HG03432 (cell line): ENCODE measurements at regions not wholly inside any gene's neighbourhood (a gene's known extent, or its start where the extent isn't known, plus 50 kb on each side); places are given as distances from the start of the nearest gene placed in this dataset.

Experiments used
- ATAC-seq: cut with Tn5 transposase; IDR thresholded peaks from one replicate; pipeline ENCODE4 v1.9.1; 2021; ENCODE audit warnings: mild to moderate bottlenecking, moderate library complexity; ENCODE audit not compliant: unreplicated experiment

GRCh38 chr1:55503663-55504305 lies 288.6 kb upstream of the USP24 start:
- ATAC-seq, result no peak

- ATAC-seq, result no peak
Observed at GRCh38 chr1:55500601-55501000, 285.4 kb upstream of the USP24 start.

GRCh38 chr1:55490547-55490946 lies 275.4 kb upstream of the USP24 start:
- no peak for ATAC-seq

- ATAC-seq, result no peak
Observed at GRCh38 chr1:55484173-55484572, 269.0 kb upstream of the USP24 start.

GRCh38 chr1:55483523-55483922 lies 268.4 kb upstream of the USP24 start:
- ATAC-seq, result no peak

GRCh38 chr1:55481634-55482033 lies 266.5 kb upstream of the USP24 start:
- ATAC-seq, result no peak

- no peak for ATAC-seq
Observed at GRCh38 chr1:55480029-55480795, 265.0 kb upstream of the USP24 start.

- no peak for ATAC-seq
Observed at GRCh38 chr1:55478742-55479141, 263.6 kb upstream of the USP24 start.

GRCh38 chr1:55477953-55478352 lies 262.8 kb upstream of the USP24 start:
- no peak for ATAC-seq

GRCh38 chr1:55476445-55477015 lies 261.4 kb upstream of the USP24 start:
- ATAC-seq, result no peak

- no peak for ATAC-seq
Observed at GRCh38 chr1:55474168-55474786, 259.1 kb upstream of the USP24 start.

GRCh38 chr1:55473661-55474060 lies 258.5 kb upstream of the USP24 start:
- ATAC-seq, result no peak

- no peak for ATAC-seq
Observed at GRCh38 chr1:55472784-55473183, 257.6 kb upstream of the USP24 start.

- no peak for ATAC-seq
Observed at GRCh38 chr1:55472115-55472514, 257.0 kb upstream of the USP24 start.

- ATAC-seq, result no peak
Observed at GRCh38 chr1:55468142-55468795, 253.1 kb upstream of the USP24 start.

- ATAC-seq, result no peak
Observed at GRCh38 chr1:55466921-55467320, 251.8 kb upstream of the USP24 start.

GRCh38 chr1:55466373-55466772 lies 251.2 kb upstream of the USP24 start:
- no peak for ATAC-seq

GRCh38 chr1:55464550-55464949 lies 249.4 kb upstream of the USP24 start:
- no peak for ATAC-seq

- no peak for ATAC-seq
Observed at GRCh38 chr1:55463814-55464475, 248.8 kb upstream of the USP24 start.

GRCh38 chr1:55457874-55458273 lies 242.7 kb upstream of the USP24 start:
- no peak for ATAC-seq

- no peak for ATAC-seq
Observed at GRCh38 chr1:55456971-55457370, 241.8 kb upstream of the USP24 start.
